ENCODE measurements at regions not wholly inside any gene's neighbourhood (a gene's known extent, or its start where the extent isn't known, plus 50 kb on each side); places are given as distances from the start of the nearest gene placed in this dataset.

DNA sequence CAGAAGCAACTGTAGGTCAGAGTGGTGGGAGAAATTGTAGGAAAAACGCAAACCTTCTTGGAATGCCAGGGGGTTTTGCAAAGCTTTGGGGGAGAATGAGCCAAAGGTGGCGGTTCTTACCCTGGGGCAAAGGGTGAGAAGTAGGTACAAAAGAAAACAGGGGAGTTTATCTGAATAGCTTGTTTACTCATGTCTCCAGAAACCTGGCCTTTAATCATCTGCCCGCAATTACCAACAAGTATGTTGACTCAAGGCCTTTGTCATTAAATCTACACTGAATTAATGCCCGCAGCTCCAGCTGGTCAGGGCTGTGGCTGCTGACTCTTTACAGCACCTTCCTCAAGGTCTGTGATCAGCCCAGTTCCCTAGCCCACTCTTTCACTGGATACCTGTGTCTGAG, 320.1 kb downstream of the CBLN1 start:
- no peaks in the 10 kb centered on the region for H3K36me3 Mint-ChIP-seq (ENCODE audit: unreplicated experiment)
- H3K27ac Mint-ChIP-seq (ENCODE audit: unreplicated experiment): no peak overlapping the region
- TF ChIP-seq, protein P1, sequence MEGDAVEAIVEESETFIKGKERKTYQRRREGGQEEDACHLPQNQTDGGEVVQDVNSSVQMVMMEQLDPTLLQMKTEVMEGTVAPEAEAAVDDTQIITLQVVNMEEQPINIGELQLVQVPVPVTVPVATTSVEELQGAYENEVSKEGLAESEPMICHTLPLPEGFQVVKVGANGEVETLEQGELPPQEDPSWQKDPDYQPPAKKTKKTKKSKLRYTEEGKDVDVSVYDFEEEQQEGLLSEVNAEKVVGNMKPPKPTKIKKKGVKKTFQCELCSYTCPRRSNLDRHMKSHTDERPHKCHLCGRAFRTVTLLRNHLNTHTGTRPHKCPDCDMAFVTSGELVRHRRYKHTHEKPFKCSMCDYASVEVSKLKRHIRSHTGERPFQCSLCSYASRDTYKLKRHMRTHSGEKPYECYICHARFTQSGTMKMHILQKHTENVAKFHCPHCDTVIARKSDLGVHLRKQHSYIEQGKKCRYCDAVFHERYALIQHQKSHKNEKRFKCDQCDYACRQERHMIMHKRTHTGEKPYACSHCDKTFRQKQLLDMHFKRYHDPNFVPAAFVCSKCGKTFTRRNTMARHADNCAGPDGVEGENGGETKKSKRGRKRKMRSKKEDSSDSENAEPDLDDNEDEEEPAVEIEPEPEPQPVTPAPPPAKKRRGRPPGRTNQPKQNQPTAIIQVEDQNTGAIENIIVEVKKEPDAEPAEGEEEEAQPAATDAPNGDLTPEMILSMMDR (IDR thresholded peaks at IDR 0.05; ENCODE audit: partially characterized antibody, unreplicated experiment): no peak
- H3K9me3 Mint-ChIP-seq (ENCODE audit: unreplicated experiment): peaks cover 2% of the 10 kb centered on the region
- DNase-seq: no peak
- no peak overlapping the region for H3K4me3 Mint-ChIP-seq (ENCODE audit: unreplicated experiment)
- H3K4me1 Mint-ChIP-seq (ENCODE audit: low read depth, unreplicated experiment): no peaks in the 10 kb centered on the region
- peaks cover 2% of the 10 kb centered on the region for H3K27me3 Mint-ChIP-seq (ENCODE audit: unreplicated experiment)

- no peak for DNase-seq
- Mint-ChIP-seq H3K36me3 (ENCODE audit: unreplicated experiment) (no peaks in the 10 kb centered on the region), H3K27ac (ENCODE audit: unreplicated experiment) (no peak overlapping the region), H3K4me1 (ENCODE audit: low read depth, unreplicated experiment) (peaks cover 6% of the 10 kb centered on the region), H3K4me3 (ENCODE audit: unreplicated experiment) (no peak overlapping the region), H3K9me3 (ENCODE audit: unreplicated experiment) (peaks cover 2% of the 10 kb centered on the region), H3K27me3 (ENCODE audit: unreplicated experiment) (peaks cover 2% of the 10 kb centered on the region)
- TF ChIP-seq, protein P1 (IDR thresholded peaks at IDR 0.05; ENCODE audit: partially characterized antibody, unreplicated experiment): no peak
Observed at GRCh38 chr16:48960830-48961229, 320.8 kb downstream of the CBLN1 start.

DNA sequence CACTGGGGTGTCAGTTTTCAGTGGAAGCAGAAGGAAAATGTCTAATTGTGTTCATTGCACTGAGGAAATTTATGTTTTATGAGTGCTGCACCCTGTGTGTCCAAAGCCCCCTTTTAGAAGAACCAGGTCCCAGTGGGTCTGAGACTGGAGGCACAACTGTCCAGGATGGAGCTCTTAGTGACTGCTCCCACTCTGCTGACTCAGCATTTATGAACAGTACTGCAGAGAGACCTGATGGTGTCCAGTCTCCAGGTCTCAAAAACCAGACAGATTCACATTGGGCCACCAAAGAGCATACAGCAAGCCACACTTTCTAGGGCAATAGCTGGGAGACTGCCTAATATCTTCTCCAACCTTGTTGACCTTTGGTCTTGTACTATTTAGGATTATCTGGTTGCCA, 321.9 kb downstream of the CBLN1 start:
- H3K27me3 Mint-ChIP-seq (ENCODE audit: unreplicated experiment): peaks cover 2% of the 10 kb centered on the region
- peaks cover 6% of the 10 kb centered on the region for H3K4me1 Mint-ChIP-seq (ENCODE audit: low read depth, unreplicated experiment)
- DNase-seq: no peak
- no peak overlapping the region for H3K27ac Mint-ChIP-seq (ENCODE audit: unreplicated experiment)
- no peak overlapping the region for H3K4me3 Mint-ChIP-seq (ENCODE audit: unreplicated experiment)
- no peaks in the 10 kb centered on the region for H3K36me3 Mint-ChIP-seq (ENCODE audit: unreplicated experiment)
- TF ChIP-seq, protein P1 (IDR thresholded peaks at IDR 0.05; ENCODE audit: partially characterized antibody, unreplicated experiment): no peak
- peaks cover 2% of the 10 kb centered on the region for H3K9me3 Mint-ChIP-seq (ENCODE audit: unreplicated experiment)

DNA sequence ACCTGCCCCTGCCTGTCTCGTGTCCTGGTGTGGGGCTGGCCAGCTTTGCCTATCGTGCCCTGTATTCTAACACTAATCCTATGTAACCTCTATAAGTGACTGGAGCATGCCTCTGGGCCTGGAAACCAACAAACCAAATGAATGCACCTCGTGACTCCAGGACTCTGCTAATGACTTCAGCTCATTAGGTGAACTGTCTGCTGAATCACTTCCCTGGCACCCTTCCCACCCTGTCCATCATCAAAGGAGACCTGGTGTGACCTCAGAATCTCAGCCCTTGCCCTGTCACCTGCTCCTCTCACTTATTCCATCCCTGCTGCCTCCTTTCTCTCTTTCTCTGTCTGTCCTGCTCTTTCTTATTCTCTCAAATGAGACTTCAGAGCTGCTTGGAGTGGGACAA, 322.4 kb downstream of the CBLN1 start:
- no peak for DNase-seq
- TF ChIP-seq, protein P1 (IDR thresholded peaks at IDR 0.05; ENCODE audit: partially characterized antibody, unreplicated experiment): no peak
- peaks cover 2% of the 10 kb centered on the region for H3K27me3 Mint-ChIP-seq (ENCODE audit: unreplicated experiment)
- H3K4me3 Mint-ChIP-seq (ENCODE audit: unreplicated experiment): no peak overlapping the region
- peaks cover 6% of the 10 kb centered on the region for H3K4me1 Mint-ChIP-seq (ENCODE audit: low read depth, unreplicated experiment)
- no peaks in the 10 kb centered on the region for H3K36me3 Mint-ChIP-seq (ENCODE audit: unreplicated experiment)
- H3K9me3 Mint-ChIP-seq (ENCODE audit: unreplicated experiment): peaks cover 2% of the 10 kb centered on the region
- H3K27ac Mint-ChIP-seq (ENCODE audit: unreplicated experiment): no peak overlapping the region

DNA sequence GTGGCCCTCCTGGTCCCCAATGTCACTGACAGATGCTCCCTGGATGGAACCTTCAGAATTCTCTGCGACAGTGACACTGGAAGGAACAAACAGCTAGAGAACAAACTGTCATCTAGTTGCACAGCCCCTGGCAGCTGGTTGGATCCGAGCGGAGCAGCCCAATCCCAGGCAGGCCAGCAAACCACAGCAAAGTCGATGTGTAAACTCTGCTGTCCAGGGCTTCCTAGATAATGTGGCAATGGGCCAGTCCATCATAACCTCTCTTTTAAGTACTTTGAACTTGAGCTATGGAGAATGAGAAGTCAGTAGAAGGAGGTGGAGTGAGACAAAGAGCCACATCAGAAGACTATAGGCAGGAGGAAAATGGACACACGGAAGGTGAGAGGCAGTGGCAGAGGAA, 323.0 kb downstream of the CBLN1 start:
- no peak overlapping the region for H3K27ac Mint-ChIP-seq (ENCODE audit: unreplicated experiment)
- TF ChIP-seq, protein P1 (IDR thresholded peaks at IDR 0.05; ENCODE audit: partially characterized antibody, unreplicated experiment): no peak
- H3K27me3 Mint-ChIP-seq (ENCODE audit: unreplicated experiment): peaks cover 2% of the 10 kb centered on the region
- no peaks in the 10 kb centered on the region for H3K36me3 Mint-ChIP-seq (ENCODE audit: unreplicated experiment)
- peaks cover 2% of the 10 kb centered on the region for H3K9me3 Mint-ChIP-seq (ENCODE audit: unreplicated experiment)
- no peak for DNase-seq
- H3K4me1 Mint-ChIP-seq (ENCODE audit: low read depth, unreplicated experiment): peaks cover 6% of the 10 kb centered on the region
- no peak overlapping the region for H3K4me3 Mint-ChIP-seq (ENCODE audit: unreplicated experiment)

All from glutamatergic neuron (in vitro differentiated cells).